ENCODE measurements at regions not wholly inside any gene's neighbourhood (a gene's known extent, or its start where the extent isn't known, plus 50 kb on each side); places are given as distances from the start of the nearest gene placed in this dataset.
A peak's percentile ranks its signal among the peaks of the same experiment; 100 is the strongest.

DNA sequence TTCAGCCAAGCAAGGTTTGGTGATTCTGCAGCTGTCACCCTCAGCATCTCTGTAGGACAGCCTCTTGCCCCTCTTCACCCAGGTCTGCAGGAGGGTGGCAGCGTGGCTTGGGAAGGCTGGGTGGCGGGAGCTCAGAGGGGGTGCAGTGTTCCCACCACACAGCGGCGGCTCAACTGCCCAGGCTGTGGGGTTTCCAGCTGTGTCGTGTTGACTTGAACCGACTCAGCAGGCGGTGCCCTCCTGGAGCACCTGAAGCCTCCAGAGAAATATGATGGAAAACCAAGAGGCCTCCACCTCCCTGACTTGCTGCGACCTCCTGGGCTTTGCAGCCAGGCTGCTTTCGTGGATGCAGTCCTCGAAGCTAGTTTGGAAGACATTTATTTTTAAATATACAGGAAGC lies 68.0 kb upstream of the KLF6 start:
- no peak for DNase-seq (ENCODE audit: low spot score in 2 of 2)
- Histone ChIP-seq H3K4me3 (no peak overlapping the region), H3K27ac (peak overlapping the region; percentile 81), H3K27me3 (no peaks in the 10 kb centered on the region), H3K36me3 (no peaks in the 10 kb centered on the region), H3K9me3 (no peaks in the 10 kb centered on the region), H3K4me1 (peaks cover 41% of the 10 kb centered on the region)
- TF ChIP-seq, protein P1, sequence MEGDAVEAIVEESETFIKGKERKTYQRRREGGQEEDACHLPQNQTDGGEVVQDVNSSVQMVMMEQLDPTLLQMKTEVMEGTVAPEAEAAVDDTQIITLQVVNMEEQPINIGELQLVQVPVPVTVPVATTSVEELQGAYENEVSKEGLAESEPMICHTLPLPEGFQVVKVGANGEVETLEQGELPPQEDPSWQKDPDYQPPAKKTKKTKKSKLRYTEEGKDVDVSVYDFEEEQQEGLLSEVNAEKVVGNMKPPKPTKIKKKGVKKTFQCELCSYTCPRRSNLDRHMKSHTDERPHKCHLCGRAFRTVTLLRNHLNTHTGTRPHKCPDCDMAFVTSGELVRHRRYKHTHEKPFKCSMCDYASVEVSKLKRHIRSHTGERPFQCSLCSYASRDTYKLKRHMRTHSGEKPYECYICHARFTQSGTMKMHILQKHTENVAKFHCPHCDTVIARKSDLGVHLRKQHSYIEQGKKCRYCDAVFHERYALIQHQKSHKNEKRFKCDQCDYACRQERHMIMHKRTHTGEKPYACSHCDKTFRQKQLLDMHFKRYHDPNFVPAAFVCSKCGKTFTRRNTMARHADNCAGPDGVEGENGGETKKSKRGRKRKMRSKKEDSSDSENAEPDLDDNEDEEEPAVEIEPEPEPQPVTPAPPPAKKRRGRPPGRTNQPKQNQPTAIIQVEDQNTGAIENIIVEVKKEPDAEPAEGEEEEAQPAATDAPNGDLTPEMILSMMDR (IDR thresholded peaks at IDR 0.05) = no peak
- TF ChIP-seq POLR2AphosphoS5 (IDR thresholded peaks at IDR 0.05) (no peak), POLR2A (IDR thresholded peaks at IDR 0.05) (no peak), EP300 (IDR thresholded peaks at IDR 0.05) (no peak)
- WGBS = 95% methylated on average over 10 of the region's 10 CpGs

DNA sequence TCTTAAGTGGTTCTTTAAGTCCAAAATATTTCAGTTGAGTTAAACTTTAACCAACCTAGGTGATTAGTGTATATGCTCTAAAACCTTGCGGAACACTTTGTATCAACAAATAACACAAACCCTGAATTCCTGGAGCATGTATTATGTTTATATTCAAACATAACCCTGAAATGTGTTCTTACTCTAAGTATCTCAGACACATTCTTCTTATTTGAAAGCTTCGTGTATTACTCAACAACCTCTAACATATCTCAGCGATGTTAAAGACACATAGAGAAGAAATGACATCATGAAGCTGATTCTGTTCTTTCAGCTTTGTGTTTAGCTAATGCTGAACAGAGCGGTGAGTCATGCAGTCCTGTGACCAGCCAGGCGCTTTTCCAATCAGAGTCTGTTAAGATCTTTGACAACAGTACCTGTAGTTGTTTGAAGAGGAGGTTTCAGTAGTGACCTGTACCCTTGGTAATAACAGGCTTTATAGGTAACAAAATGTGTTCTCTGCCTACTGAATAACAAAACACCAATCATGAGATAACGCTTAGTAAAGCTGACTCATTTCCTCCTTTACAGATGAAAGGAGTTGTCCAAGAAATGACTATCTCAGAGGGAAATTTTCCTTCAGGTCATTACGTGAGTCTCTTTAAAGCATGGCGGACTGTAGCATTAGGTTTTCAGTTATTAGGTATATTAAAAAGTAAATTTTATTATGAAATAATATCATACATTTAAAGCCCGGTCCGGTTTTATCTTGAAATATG lies 67.3 kb upstream of the KLF6 start:
- H3K36me3 ChIP-seq = no peaks in the 10 kb centered on the region
- DNase-seq (ENCODE audit: low spot score in 2 of 2) = peak; percentile 86 to 91
- H3K9me3 ChIP-seq = no peaks in the 10 kb centered on the region
- H3K27me3 ChIP-seq = no peaks in the 10 kb centered on the region
- peaks cover 44% of the 10 kb centered on the region for H3K4me1 ChIP-seq
- TF ChIP-seq, protein P1 (IDR thresholded peaks at IDR 0.05) = no peak
- TF ChIP-seq POLR2A (IDR thresholded peaks at IDR 0.05) (peak in 1 of 2 donors; percentile 19), POLR2AphosphoS5 (IDR thresholded peaks at IDR 0.05) (peak in 2 of 3 donors; percentile 83 to 87)
- WGBS = 38% methylated on average over 10 of the region's 10 CpGs
- H3K4me3 ChIP-seq = no peak overlapping the region
- H3K27ac ChIP-seq = peak overlapping the region; percentile 81

DNA sequence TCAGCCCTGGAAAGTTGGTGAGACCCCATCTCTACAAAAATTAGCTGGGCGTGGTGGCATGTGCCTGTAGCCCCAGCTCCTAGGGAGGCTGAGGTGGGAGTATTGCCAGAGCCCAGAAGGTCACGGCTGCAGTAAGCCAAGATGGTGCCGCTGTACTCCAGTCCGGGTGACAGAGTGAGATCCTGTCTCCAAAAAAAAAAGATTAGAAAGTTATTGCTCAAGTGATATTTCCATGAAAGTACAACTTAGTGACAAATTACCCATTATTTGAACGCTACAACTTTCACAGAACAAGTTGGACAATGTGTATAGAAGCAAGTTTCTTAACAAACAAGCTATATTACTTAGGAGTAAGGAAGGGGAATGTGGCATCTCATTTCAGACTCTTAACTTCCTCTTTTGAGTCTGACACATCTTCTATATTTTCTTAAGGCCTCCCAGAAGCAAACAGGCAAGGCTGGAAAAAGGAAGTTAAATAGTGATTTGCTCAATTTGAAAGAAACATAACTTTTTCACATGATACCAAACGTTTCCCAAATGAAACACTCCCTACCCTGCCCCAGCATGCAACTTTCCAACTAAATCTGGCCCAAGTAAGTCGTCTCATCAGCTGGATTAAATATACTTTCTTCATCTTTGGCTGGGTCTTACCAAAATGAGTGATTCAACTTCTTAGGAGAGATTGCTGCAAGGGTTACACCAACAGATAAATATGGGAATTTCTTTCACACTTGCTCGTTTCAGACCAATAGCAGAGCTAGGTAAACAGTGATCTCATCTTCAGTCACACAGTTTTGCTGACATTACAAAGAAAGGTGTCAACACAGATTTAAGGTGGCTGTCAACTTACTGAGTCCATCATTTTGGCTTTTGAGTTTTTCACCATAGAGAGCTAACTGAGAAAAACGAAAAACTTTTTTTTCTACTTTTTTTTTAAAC lies 66.3 kb upstream of the KLF6 start:
- peak overlapping the region; percentile 81 for H3K27ac ChIP-seq
- peak in 1 of 2 donors; percentile 74 for DNase-seq (ENCODE audit: low spot score in 2 of 2)
- no peak overlapping the region for H3K4me3 ChIP-seq
- no peaks in the 10 kb centered on the region for H3K36me3 ChIP-seq
- no peaks in the 10 kb centered on the region for H3K9me3 ChIP-seq
- H3K4me1 ChIP-seq = peaks cover 44% of the 10 kb centered on the region
- 52% methylated on average over 9 of the region's 9 CpGs for WGBS
- H3K27me3 ChIP-seq = no peaks in the 10 kb centered on the region
- TF ChIP-seq, protein P1 (IDR thresholded peaks at IDR 0.05) = no peak
- TF ChIP-seq POLR2AphosphoS5 (IDR thresholded peaks at IDR 0.05) = peak in 1 of 3 donors; percentile 78

DNA sequence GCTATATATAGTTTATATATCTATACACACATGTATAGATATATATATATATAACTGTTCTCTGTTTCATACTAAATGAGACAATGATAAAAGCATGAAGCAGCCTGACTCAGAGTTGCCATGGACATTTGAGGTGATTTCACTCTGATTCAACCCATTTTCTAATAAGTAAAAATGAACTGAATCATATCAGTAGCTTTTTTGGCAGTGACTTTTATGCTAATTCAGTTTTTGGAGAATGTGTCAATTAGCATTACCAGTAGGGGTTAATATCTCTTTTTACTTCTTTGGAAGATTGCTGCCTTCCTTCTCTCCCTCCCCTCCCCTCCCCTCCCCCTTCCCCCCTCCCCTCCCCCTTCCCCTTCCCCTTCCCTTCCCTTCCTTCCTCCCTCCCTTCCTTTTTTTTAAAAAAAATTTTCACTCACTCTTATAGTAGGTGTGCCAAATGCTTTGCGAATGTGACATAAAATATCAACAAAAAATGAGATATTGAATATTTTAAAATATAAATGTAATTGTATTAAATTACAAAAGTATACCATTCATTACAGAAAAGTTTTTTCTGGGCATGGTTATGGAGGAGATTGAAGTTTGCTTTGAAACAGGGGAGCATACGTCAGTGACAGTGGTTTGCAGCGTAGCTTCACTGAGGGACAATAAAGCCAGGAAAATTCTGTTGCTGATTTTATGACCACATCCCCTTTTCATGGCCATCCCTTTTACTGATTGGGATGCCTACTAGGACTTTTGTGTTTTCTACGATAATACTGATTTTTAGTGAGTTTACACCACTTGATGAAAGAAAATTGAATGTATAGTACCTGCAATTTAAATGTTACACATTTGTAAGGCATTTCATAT lies 64.0 kb upstream of the KLF6 start:
- Histone ChIP-seq H3K36me3 (no peaks in the 10 kb centered on the region), H3K27me3 (no peaks in the 10 kb centered on the region), H3K4me3 (no peak overlapping the region), H3K27ac (peak overlapping the region; percentile 25), H3K4me1 (peaks cover 43% of the 10 kb centered on the region), H3K9me3 (no peaks in the 10 kb centered on the region)
- DNase-seq (ENCODE audit: low spot score in 2 of 2) = no peak
- TF ChIP-seq, protein P1 (IDR thresholded peaks at IDR 0.05) = no peak
- no peak for TF ChIP-seq POLR2AphosphoS5 (IDR thresholded peaks at IDR 0.05)
- TF ChIP-seq POLR2A (IDR thresholded peaks at IDR 0.05) = no peak
- no peak for TF ChIP-seq EP300 (IDR thresholded peaks at IDR 0.05)
- WGBS = 86% methylated on average over 4 of the region's 4 CpGs
